ENCODE measurements at regions not wholly inside any gene's neighbourhood (a gene's known extent, or its start where the extent isn't known, plus 50 kb on each side); places are given as distances from the start of the nearest gene placed in this dataset.

GRCh38 chr14:49427117-49427516, 159.1 kb downstream of the RPS29 start:
- TF ChIP-seq, protein P1, sequence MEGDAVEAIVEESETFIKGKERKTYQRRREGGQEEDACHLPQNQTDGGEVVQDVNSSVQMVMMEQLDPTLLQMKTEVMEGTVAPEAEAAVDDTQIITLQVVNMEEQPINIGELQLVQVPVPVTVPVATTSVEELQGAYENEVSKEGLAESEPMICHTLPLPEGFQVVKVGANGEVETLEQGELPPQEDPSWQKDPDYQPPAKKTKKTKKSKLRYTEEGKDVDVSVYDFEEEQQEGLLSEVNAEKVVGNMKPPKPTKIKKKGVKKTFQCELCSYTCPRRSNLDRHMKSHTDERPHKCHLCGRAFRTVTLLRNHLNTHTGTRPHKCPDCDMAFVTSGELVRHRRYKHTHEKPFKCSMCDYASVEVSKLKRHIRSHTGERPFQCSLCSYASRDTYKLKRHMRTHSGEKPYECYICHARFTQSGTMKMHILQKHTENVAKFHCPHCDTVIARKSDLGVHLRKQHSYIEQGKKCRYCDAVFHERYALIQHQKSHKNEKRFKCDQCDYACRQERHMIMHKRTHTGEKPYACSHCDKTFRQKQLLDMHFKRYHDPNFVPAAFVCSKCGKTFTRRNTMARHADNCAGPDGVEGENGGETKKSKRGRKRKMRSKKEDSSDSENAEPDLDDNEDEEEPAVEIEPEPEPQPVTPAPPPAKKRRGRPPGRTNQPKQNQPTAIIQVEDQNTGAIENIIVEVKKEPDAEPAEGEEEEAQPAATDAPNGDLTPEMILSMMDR (IDR thresholded peaks at IDR 0.05), result no peak
- TF ChIP-seq POLR2A (IDR thresholded peaks at IDR 0.05), result no peak
